ENCODE measurements at regions not wholly inside any gene's neighbourhood (a gene's known extent, or its start where the extent isn't known, plus 50 kb on each side); places are given as distances from the start of the nearest gene placed in this dataset.
"Not testable (repeated sequence)": the region's sequence is repeated elsewhere in the genome, so short reads cannot be mapped to it uniquely, and the experiment has no call there.

DNA sequence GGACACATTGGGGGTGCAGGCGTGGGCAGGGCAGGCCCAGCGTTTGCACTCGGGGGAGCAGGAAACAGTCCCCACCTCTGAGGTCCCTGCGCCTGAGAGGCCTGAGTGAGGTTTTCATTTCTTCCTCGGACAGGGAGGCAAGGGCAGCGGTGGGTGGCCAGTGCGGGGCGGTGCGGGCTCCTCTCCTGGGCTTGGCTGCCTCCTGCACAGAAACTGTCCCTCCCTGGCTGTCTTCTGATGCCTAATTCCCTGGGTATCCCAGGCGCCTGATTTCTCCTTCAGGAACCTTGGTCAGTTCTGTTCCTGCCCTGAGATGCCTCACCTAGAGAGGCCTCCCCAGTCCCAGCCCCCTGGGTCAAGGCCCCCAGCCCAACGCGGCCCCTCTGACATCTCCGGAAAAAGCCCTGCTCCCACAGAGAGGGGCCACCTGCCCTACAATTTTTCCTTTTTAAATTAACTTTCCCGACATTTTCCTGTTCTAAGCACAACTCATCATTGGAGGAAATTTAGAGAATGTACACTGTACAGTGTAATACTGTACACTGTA is 260.3 kb downstream of the ADGRD1 start:
- no peak for DNase-seq (ENCODE audit: low read depth in 4 of 4, low spot score in 2 of 4)

DNA sequence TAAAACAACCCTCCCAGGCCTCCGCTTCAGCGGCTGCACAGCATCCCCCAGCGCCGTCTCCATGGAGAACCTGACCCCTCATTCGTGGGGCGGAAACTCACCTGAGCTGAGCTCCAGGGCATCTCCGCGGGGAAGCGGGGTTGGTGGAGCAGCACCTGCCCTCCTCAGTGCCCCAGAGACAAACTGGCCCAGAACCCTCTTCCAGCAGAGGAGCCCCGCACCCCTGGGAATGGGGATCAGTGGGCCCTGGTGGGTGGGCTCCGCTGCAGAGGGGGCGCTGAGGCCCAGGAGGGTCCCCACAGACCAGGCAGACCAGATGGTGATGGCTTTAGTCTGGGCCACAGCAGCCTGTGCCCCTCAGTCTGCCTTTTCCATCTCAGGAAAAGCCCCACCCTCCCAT is 261.2 kb downstream of the ADGRD1 start:
- not testable (repeated sequence) for DNase-seq (ENCODE audit: low read depth in 4 of 4, low spot score in 2 of 4)

DNA sequence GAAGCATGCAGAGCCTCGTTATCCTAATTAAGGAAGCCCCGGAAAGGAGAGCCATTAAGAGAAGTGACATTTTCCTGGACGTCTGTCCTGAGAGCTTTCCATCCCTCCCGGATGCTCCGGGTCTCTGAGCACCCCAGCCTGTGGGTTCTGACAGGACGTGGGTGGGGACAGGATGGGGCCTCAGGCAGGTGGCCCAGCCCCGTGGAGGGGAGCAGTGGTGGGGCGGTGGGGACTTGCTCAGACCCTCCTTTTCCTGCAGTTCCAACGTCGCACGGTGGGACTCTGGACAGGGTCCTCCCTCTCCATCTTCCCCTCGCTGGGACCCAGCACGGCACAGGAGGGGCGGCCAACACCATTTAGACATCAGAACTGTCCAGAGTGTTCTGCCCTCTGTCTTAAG is 262.9 kb downstream of the ADGRD1 start:
- not testable (repeated sequence) for DNase-seq (ENCODE audit: low read depth in 4 of 4, low spot score in 2 of 4)

DNA sequence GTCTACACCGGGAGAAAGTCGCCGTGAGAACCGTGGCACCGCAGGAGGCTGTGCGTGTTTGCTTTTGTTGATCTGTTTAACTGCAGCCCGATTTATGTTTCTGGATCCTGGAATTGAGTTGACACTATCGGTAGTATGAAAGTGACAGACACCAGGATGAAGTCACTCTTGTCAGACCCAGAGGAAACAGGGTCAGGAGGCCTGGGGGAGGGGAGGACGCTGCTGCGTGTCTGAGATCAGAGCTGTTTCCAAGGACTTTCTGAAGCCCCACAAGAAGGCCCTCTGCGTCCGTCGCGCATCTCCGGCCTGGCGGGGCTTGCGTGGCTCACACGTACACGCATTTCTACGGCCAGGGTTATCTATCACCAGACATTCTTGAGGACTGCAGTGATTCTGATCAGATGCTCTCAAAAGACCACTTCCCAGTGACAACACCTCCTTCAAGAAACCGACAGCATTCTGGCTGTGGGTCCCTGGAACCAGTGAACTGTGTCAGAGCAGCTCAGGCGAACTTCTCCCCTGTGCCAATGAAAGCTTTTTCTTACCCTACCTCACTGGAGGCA is 263.4 kb downstream of the ADGRD1 start:
- no peak for DNase-seq (ENCODE audit: low read depth in 4 of 4, low spot score in 2 of 4)

DNA sequence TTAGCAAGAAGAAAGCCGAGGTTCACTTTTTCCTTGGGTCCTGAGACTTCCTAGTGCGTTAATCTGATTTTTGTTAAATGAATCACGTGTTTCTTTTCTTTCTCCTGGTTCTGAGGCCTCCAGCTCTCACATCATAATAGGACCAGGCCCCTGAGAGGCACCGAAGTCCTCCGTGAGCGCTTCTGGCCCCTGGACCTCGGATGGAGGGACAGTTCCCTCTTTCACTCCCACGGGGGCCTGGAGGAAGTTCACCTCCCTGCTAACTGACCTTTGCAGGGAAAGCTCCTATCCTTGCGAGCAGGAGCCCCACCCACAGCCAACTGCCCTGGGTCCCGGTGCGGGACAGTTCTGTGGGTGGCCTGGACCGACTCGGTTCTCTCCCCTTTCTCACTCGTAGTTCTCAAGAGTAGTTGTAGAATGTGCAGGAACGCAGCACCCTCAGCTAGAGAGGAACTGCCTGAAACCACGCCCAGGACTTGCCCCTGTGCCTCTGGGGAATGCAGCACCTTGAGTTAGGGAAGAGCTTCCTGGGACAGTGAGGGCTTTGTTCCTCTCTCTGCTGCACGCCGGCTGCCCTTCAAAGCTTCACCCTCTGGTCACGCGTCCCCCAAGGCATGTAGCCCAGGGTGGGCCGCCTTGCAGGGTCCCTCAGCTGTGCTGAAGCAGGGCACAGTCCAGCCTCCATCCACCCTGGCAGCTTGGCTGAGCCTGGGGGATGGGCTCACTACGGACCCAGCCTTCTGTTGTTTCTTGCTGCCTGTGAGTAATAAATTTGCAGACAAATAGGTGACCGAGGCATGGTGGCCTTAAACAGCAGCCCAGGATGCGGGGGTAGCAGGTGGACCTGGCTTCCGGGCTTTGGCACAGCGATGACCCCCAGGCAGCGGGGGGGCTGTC is 264.6 kb downstream of the ADGRD1 start:
- no peak for DNase-seq (ENCODE audit: low read depth in 4 of 4, low spot score in 2 of 4)

DNA sequence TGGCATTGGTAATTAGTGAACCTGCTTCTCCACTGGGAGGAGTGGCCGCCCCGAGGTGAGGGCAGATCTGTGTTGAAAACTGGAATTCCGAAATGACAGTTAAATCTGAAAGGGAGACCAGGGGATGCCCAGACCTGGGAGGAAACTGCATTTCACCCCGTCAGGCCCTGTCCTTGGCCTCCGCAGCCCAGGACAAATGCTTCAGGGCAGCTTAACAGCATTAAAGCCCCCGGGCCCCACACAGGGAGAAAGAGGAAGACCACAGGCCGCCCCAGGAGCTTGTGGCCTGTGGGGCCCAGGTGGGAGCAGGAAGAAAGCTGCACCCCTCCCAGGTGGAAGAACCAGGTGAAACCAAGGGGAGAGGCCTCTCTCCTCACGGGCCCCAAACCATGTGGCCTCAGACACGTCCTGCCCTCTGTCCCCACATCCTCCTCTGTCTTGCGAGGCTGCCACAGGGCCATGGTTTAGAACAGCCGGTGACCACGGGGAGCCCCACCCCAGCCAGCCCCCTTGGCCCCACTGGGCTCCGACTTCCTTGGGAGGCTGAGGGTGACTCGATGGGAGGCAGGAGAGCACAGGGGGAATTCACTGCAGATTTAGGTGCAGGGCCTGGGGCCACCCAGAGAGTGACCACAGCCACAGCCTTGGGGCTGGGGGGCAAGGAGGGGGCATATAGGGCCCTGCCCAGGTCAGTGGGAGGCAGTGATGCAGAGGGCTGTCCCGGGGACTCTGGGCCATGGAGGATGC is 265.4 kb downstream of the ADGRD1 start:
- no peak for DNase-seq (ENCODE audit: low read depth in 4 of 4, low spot score in 2 of 4)

DNA sequence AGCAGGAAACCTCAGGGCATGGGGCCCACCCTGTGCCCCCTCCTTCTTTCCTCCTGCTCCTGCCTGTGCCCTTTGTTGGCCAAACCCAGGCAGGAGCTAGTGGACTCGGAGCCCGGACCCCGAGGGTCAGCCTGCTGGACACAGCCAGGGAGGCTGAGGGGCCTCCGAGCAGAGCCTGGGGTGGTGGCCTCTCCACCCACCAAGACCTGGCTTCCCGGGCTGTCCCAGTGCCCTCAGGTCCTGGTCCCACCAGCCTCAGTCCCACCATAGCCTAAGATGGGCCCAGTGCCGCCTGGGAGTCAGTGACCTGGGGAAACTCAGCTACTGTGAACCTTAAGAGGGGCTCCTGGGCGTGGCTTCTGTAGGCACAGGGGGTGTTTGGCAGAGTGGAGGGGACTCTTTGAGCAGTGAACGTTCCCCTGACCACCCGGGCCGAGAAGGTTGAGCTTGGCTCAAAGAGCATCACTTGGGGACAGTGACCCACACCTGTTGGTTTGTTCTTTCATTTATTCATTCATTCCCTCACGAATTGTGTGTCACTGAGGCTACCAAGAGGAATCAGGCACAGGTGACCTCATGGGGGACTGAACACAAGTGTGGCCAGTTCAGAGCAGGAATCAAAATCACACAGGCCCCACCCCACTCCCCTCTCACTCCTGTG is 266.1 kb downstream of the ADGRD1 start:
- DNase-seq (ENCODE audit: low read depth in 4 of 4, low spot score in 2 of 4) = no peak

DNA sequence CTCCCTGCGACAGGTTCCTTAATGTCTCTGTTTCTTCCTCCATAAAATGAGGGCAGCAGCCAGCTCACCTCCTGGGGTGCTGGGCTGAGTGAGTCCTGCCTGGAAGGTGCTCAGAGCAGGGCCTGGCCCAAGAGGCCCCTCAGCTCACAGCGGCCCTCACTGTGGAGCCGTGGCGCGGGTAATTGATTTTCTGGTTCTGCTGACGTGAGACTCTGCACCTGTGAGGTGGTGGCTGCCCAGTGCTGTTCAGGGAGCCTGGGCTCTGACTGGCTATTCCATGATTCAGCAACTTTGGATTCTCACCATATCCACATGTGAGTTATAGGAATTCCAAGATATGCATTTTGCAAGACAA is 266.6 kb downstream of the ADGRD1 start:
- no peak for DNase-seq (ENCODE audit: low read depth in 4 of 4, low spot score in 2 of 4)

DNA sequence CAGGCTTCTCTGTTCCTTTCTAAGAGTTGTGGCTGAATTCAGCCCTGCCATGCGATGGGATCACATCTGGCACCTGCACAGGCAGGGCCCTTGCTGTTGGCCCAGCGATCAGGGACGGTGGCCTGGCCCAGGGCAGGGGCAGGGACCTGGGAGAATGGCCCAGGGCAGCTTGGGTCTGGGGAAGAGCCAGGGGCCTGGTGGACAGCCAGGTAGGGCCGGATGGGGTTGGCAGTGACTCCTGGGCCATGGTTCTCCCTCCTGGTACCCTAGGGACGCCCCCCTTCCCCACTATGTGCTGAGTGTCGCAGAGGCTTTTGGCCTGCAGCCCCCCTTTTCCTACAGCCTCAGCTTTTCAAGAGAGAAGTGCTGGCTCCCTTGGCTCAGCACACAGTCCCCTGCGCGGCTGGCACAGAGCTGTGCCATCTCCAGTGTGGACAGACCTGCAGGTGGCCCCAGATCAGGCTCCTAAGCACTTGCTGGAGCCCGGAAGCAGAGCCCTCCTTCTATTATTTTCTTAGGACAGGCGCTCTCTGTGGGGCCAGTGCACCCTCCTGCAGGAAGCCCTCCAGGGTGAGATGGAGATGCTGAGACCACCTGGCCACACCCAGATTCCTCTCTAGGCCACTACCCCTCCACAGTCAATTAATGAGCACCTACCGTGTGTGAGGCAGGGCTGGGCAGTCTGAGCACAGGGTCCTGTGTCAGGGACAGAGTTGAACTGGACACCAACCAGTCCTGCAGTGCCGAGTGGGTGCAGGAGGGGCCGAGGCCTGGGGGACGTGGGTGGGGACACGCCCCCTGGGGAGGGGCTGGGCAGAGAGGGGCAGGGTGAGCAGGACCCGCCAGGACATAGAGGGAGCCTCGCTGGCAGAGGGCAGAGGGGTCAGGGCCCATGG is 267.6 kb downstream of the ADGRD1 start:
- DNase-seq (ENCODE audit: low read depth in 4 of 4, low spot score in 2 of 4) = no peak

DNA sequence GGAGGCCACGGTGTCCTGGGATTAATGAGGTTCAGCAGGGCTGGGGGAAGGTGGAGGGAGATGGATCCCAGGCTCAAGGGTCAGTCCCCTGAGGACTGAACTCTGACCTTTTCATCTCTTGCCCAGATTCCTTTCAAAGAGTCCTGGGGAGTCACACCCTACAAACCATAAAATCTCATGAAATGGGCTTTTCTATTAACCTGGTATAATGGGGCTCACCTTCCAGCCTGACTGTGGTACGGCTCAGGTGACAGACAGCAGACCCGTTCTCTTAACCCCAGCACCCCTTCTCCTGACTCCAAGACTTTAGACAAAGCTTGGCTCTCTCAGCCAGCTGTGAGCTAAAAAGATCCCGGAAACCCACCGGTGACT is 268.2 kb downstream of the ADGRD1 start:
- DNase-seq (ENCODE audit: low read depth in 4 of 4, low spot score in 2 of 4) = no peak

DNA sequence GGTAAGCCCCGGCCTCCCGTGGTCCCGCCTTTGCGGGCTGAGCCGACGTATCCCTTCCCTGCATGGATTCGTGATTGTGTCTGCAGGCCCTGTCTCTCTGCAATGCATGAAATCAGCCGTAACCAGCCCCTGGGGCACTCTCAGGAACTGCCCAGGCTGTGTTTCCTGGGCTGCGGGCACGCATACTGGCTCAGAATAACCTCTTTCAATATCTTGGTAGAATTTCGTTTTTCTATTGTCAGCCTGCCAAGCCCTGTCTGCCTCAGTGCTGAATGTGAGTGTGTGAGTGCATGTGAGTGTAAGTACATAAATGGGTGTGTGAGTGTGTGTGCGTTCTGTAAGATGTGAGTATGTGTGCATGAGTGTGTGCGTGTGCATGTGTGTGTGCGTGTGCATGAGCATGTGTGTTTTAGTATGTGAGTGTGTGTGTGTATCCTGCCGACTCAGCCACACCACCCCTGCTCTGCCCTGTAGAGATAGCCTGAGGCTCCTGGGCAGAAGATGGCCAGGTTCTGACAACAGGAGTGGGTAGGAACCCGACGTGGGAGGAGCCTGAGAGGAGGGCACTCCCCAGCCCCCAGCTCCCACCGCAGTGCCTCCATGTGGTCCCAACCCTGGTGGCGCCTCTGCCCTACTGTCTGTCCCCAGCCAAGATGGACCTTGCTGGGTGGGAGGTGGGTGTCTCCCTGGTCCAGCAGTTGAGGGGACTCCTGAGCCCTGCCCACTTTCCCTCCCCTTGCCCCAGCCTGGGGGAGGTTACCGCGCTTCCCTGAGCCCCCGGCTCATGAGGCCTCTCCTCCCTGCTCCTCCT is 268.8 kb downstream of the ADGRD1 start:
- DNase-seq (ENCODE audit: low read depth in 4 of 4, low spot score in 2 of 4) = no peak

DNA sequence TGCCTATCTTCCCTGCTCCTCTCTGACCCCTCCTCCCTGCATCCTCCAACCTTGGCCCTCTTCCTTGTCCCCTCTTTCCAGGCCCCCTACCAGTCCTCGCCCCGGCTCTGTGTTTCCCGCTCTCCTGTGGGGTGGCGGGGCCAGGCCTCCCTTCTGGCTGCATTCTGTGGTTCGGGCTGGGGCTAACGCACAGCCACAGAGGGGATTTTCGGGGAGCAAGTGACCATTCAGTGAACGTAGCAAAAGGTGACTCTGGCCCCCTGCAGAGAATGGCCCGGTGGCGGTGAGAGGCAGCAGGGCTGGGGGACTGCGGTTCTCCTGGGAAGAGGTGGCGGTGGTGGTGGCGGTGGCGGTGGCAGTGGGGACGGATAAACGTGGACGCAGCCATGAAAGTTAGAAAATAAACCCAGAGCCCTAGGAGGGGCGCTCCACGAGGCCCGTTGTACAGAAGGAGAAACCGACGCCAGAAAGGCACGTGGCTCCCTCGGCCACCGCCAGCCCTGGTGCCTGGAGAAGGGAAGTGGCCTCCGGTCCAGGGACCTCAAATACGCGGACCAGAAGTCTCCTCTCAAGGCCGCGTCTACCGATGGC is 269.6 kb downstream of the ADGRD1 start:
- no peak for DNase-seq (ENCODE audit: low read depth in 4 of 4, low spot score in 2 of 4)

DNA sequence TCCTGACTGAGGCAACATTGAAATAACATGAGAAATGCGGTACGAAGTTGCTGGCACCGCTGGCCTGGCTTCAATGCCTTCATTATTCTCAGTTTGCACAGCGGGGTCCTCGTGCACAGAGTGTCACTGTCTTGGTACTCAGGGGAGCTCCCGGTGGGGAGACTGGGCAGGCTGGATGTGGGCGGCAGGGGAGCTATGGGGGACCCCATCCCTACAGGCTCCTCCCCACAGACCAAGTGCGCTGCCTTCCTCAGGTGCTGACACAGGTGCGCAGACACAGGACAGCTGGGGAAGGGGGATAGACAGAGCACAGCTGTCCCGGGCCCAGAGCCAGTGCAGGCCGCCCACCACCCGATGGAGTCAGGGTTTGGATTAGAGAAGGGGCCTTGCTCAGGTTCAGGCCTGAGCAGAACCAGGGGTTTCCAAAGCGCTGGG is 270.1 kb downstream of the ADGRD1 start:
- DNase-seq (ENCODE audit: low read depth in 4 of 4, low spot score in 2 of 4) = no peak

DNA sequence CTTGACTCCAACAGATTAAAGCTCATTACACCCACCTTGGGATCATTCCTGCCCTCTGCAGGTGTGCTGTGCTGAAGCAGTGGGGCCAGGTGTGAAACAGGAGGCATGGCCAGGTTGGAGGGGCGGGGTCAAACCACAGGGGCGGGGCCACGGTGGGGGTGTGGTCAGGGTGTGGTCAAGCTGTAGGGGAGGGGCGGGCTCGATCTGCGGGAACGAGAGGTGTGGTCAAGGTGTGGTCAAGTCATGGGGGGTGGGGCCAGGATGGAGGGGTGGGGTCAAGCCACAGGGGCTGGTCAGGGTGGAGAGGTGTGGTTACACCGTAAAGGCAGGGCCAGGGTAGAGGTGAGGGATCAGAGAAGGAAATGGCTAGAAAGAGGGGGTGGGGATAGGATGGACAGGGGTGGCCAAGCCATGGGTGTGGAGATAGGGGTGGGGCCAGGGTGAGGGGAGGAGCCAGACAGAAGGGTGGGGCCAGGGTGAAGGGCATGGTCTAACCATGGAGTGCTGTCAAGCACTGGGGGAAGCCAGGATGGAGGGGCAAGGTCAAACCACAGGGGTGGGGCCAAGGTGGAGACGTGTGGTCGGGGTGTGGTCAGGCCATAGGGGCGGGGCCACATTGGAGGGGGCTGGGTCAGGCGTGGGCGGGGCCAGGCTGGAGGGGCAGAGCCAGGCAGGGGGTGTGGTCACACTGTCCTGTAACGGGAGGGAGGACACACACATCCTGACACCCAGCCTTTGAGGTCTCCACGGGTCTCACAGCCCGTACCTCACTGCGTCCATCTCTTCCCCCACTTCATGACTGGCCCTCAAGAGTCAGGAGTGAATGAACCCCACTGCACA is 270.7 kb downstream of the ADGRD1 start:
- DNase-seq (ENCODE audit: low read depth in 4 of 4, low spot score in 2 of 4) = not testable (repeated sequence)

DNA sequence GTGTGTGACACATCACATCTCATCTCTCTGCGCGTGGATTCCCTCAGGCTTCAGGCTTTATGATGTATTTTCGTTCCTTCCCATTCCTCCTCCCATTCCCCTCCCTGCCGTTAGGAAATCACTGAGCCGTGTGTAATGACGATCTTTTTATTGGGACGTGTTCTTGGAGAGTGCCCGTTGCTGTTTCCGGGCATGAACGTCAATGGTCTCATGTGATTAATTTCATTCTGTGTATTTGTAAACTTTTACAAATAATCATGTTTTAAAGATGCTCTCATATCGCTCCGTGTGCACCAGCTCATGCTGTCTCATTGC is 271.3 kb downstream of the ADGRD1 start:
- not testable (repeated sequence) for DNase-seq (ENCODE audit: low read depth in 4 of 4, low spot score in 2 of 4)

DNA sequence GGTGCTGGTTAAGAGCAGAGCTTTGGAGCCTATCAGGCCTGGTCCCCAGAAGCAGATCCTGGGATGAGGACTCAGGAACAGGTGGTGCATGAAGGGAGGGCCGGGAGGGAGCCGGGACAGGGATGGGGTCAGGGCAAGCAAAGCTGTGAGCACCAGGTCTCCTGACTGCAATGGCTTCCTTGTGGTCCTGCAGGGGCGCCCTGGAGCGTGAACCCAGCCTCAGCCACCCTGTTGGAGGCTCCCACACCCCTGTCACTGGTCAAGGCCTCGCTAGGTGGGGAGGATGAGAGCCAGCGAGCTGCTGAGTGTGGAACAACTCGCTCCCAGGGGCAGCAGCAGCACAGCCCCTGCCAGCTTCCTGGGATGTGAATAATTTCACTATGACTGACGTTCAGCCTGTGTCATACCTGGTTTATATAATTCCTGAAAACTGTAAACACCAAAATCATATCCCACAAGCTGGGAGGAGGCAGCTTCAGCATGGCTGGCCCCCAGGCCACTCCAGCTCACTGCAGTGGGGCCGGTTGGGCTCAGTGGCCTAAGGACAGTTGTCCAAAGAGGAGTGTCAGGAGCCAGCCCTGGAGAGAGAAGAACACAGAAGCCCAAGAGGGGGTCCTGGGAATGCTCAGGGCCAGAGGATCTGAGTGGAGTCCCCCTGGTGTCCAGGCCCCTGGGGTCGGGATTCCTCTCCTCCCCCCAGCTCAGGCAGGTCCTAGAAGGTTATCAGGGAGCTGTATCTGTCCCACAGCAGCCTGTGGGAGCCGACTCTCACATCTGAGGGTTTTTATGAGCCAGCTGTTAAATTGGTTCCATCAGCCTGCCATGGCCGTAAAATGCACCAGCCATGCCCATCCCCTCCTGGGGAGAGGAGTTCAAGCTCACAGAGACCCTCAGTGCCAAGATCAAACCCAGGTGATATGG is 272.9 kb downstream of the ADGRD1 start:
- no peak for DNase-seq (ENCODE audit: low read depth in 4 of 4, low spot score in 2 of 4)

DNA sequence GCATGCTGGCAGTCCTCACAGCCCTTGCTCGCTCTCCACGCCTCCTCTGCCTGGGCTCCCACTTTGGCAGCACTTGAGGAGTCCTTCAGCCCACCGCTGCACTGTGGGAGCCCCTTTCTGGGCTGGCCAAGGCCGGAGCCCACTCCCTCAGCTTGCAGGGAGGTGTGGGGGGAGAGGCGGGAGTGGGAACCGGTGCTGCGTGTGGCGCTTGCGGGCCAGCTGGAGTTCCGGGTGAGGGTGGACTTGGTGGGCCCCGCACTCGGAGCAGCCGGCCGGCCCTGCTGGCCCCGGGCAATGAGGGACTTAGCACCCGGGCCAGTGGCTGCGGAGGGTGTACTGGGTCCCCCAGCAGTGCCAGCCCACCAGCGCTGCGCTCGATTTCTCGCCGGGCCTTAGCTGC is 273.9 kb downstream of the ADGRD1 start:
- DNase-seq (ENCODE audit: low read depth in 4 of 4, low spot score in 2 of 4) = not testable (repeated sequence)
